ENCODE measurements at regions not wholly inside any gene's neighbourhood (a gene's known extent, or its start where the extent isn't known, plus 50 kb on each side); places are given as distances from the start of the nearest gene placed in this dataset.

DNA sequence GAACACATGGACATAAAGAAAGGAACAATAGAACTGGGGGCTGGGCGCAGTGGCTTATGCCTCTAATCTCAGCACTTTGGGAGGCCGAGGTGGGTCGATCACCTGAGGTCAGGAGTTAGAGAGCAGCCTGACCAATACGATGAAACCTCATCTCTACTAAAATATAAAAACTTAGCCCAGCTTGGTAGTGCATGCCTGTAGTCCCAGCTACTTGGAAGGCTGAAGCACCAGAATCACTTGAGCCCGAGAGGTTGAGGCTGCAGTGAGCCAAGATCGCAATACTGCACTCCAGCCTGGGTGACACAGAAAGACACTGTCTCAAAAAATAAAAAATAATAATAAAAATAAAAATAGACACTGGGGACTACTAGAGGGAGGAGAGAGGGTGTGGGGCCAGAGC is 154.5 kb downstream of the SEC23A start:
- TF ChIP-seq TAF1 (IDR thresholded peaks at IDR 0.05; ENCODE audit: low read depth, low read length): no peak
- TF ChIP-seq BRCA1 (IDR thresholded peaks at IDR 0.05; ENCODE audit: low read depth, low read length): no peak
- TF ChIP-seq, protein P1, sequence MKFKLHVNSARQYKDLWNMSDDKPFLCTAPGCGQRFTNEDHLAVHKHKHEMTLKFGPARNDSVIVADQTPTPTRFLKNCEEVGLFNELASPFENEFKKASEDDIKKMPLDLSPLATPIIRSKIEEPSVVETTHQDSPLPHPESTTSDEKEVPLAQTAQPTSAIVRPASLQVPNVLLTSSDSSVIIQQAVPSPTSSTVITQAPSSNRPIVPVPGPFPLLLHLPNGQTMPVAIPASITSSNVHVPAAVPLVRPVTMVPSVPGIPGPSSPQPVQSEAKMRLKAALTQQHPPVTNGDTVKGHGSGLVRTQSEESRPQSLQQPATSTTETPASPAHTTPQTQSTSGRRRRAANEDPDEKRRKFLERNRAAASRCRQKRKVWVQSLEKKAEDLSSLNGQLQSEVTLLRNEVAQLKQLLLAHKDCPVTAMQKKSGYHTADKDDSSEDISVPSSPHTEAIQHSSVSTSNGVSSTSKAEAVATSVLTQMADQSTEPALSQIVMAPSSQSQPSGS (IDR thresholded peaks at IDR 0.05; ENCODE audit: low read length): no peak
- TF ChIP-seq JUND (IDR thresholded peaks at IDR 0.05; ENCODE audit: low read length): no peak
- TF ChIP-seq SP2 (IDR thresholded peaks at IDR 0.05; ENCODE audit: low read length): no peak
- no peak for TF ChIP-seq HDAC6 (IDR thresholded peaks at IDR 0.05; ENCODE audit: low read depth, low read length)
- no peak for TF ChIP-seq SP1 (IDR thresholded peaks at IDR 0.05; ENCODE audit: low read depth, low read length)
- no peak for TF ChIP-seq KDM1A (IDR thresholded peaks at IDR 0.05; ENCODE audit: borderline replicate concordance, low read length)
- no peak for TF ChIP-seq RFX5 (IDR thresholded peaks at IDR 0.05; ENCODE audit: borderline replicate concordance, low read depth, low read length)
- no peak for TF ChIP-seq SP4 (IDR thresholded peaks at IDR 0.05; ENCODE audit: low read length)
- no peak for TF ChIP-seq CHD1 (IDR thresholded peaks at IDR 0.05; ENCODE audit: low read depth, low read length)
- TF ChIP-seq SRF (IDR thresholded peaks at IDR 0.05; ENCODE audit: low read depth, low read length): no peak
- TF ChIP-seq BACH1 (IDR thresholded peaks at IDR 0.05; ENCODE audit: low read length): no peak
- no peak for TF ChIP-seq KDM4A (IDR thresholded peaks at IDR 0.05; ENCODE audit: low read depth, low read length, severe bottlenecking)
- Histone ChIP-seq H2BK5ac (ENCODE audit: low read depth, low read length) (no peak overlapping the region), H4K91ac (replicated peaks; ENCODE audit: insufficient read length, low read length) (no peak overlapping the region), H3K27me3 (replicated peaks in 1 of 4; ENCODE audit: control insufficient read depth in 3 of 4, extremely low read depth in 1 of 4, insufficient read depth in 3 of 4, low read length in 3 of 4) (no peaks in the 10 kb centered on the region), H4K8ac (ENCODE audit: extremely low read depth, insufficient read depth, low read length) (no peak overlapping the region), H2BK20ac (ENCODE audit: low read length) (no peak overlapping the region), H3K79me2 (ENCODE audit: control insufficient read depth in 1 of 2, insufficient read depth in 2 of 2, low read length in 2 of 2) (no peaks in the 10 kb centered on the region), H3K27ac (ENCODE audit: low read depth, low read length) (no peak overlapping the region), H3K23me2 (ENCODE audit: low read depth, low read length) (no peaks in the 10 kb centered on the region; the same call in 1 of the 2 replicates), H3K79me1 (ENCODE audit: low read depth, low read length) (no peaks in the 10 kb centered on the region), H2BK120ac (replicated peaks; ENCODE audit: low read depth, low read length) (no peak overlapping the region), H3K4ac (replicated peaks; ENCODE audit: insufficient read length, low read depth, low read length) (no peak overlapping the region), H2AK5ac (ENCODE audit: low read depth, low read length) (no peak overlapping the region), H4K20me1 (replicated peaks in 1 of 2; ENCODE audit: control insufficient read depth in 1 of 2, insufficient read depth in 2 of 2, low read length in 2 of 2) (no peaks in the 10 kb centered on the region), H2AFZ (ENCODE audit: low read length) (no peak overlapping the region), H3K18ac (ENCODE audit: extremely low read depth, low read length) (no peak overlapping the region), H3K36me3 (ENCODE audit: control insufficient read depth in 2 of 4, insufficient read depth in 4 of 4, low read length in 3 of 4) (no peaks in the 10 kb centered on the region), H3K4me1 (replicated peaks in 1 of 4; ENCODE audit: control insufficient read depth in 3 of 4, insufficient read depth in 4 of 4, low read length in 3 of 4) (no peaks in the 10 kb centered on the region), H4K5ac (ENCODE audit: insufficient read length, low read depth, low read length) (no peak overlapping the region), H2BK15ac (ENCODE audit: low read length) (no peak overlapping the region), H3K4me3 (ENCODE audit: extremely low read depth in 1 of 4, insufficient read depth in 2 of 4, low read depth in 3 of 4, low read length in 4 of 4) (no peak overlapping the region), H3K56ac (replicated peaks; ENCODE audit: insufficient read length, low read depth, low read length) (no peak overlapping the region), H3K14ac (ENCODE audit: insufficient read length) (no peak overlapping the region), H2BK12ac (ENCODE audit: low read depth, low read length) (no peak overlapping the region), H3K4me2 (ENCODE audit: insufficient read depth in 1 of 2, low read depth in 2 of 2, low read length in 2 of 2) (no peak overlapping the region), H3K9ac (replicated peaks in 1 of 4; ENCODE audit: extremely low read depth in 1 of 4, low read depth in 3 of 4, low read length in 3 of 4) (no peak overlapping the region), H3K23ac (ENCODE audit: insufficient read length) (no peak overlapping the region), H3K9me3 (ENCODE audit: insufficient read depth in 2 of 2, low read depth in 1 of 2, low read length in 1 of 2) (no peaks in the 10 kb centered on the region)
- FAIRE-seq (no peak), DNase-seq (ENCODE audit: low read depth in 1 of 2, low spot score in 2 of 2) (no peak)
- ChIA-PET POLR2A (ENCODE audit: partially characterized antibody) (no interaction called here), CTCF (ENCODE audit: partially characterized antibody) (interaction anchor here (0.9 kb wide), 1 partner anchor 26 kb away, joined by 3 read pairs; no protein-coding TSS in a partner anchor)
- WGBS, 2 experiments (ENCODE audit: extremely low coverage in 1 of 2, insufficient coverage in 1 of 2, insufficient read length in 1 of 2, insufficient replicate concordance in 2 of 2, low coverage in 1 of 2, low lambda C conversion rate in 2 of 2, missing lambda C conversion rate in 1 of 2): 89% methylated on average over 6 of the region's 6 CpGs; no CpG with 5 or more reads in 1 of the 2 experiments

Measured in H1 (cell line).